MM.1S (cell line): ENCODE measurements at regions not wholly inside any gene's neighbourhood (a gene's known extent, or its start where the extent isn't known, plus 50 kb on each side); places are given as distances from the start of the nearest gene placed in this dataset.

Source experiments
- EZH2 ChIP-seq: fragments of 300-600 bp; sonication (generic); optimal IDR thresholded peaks from 2 replicates; pipeline ENCODE3; 2017; ENCODE audit warnings: low read depth, mild to moderate bottlenecking, antibody characterized with exemption, low read length, mixed read lengths
- TF ChIP-seq, protein P1 (sequence below): fragments of 300-600 bp; sonication (generic); IDR thresholded peaks from 2 replicates; pipeline ENCODE4 v1.5.1; 2016; ENCODE audit warnings: antibody characterized with exemption, low read length, mixed read lengths

- TF ChIP-seq, protein P1, sequence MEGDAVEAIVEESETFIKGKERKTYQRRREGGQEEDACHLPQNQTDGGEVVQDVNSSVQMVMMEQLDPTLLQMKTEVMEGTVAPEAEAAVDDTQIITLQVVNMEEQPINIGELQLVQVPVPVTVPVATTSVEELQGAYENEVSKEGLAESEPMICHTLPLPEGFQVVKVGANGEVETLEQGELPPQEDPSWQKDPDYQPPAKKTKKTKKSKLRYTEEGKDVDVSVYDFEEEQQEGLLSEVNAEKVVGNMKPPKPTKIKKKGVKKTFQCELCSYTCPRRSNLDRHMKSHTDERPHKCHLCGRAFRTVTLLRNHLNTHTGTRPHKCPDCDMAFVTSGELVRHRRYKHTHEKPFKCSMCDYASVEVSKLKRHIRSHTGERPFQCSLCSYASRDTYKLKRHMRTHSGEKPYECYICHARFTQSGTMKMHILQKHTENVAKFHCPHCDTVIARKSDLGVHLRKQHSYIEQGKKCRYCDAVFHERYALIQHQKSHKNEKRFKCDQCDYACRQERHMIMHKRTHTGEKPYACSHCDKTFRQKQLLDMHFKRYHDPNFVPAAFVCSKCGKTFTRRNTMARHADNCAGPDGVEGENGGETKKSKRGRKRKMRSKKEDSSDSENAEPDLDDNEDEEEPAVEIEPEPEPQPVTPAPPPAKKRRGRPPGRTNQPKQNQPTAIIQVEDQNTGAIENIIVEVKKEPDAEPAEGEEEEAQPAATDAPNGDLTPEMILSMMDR, result no peak
- TF ChIP-seq EZH2, result no peak
Measured at GRCh38 chr18:42211201-42211600, 256.2 kb downstream of the PIK3C3 start.
